Hepatocyte (in vitro differentiated cells): ENCODE measurements at regions not wholly inside any gene's neighbourhood (a gene's known extent, or its start where the extent isn't known, plus 50 kb on each side); places are given as distances from the start of the nearest gene placed in this dataset.

Experiments used
- EZH2 ChIP-seq: fragments of 200-600 bp; sonication (generic); IDR thresholded peaks from 2 replicates; pipeline ENCODE4 v1.6.1; 2016; ENCODE audit warnings: antibody characterized with exemption, mild to moderate bottlenecking, borderline replicate concordance
- TF ChIP-seq, protein P1 (sequence below): fragments of 200-600 bp; sonication (generic); IDR thresholded peaks from 2 replicates; pipeline ENCODE4 v1.5.1; 2016; ENCODE audit warnings: antibody characterized with exemption, mild to moderate bottlenecking; ENCODE audit not compliant: poor library complexity

DNA sequence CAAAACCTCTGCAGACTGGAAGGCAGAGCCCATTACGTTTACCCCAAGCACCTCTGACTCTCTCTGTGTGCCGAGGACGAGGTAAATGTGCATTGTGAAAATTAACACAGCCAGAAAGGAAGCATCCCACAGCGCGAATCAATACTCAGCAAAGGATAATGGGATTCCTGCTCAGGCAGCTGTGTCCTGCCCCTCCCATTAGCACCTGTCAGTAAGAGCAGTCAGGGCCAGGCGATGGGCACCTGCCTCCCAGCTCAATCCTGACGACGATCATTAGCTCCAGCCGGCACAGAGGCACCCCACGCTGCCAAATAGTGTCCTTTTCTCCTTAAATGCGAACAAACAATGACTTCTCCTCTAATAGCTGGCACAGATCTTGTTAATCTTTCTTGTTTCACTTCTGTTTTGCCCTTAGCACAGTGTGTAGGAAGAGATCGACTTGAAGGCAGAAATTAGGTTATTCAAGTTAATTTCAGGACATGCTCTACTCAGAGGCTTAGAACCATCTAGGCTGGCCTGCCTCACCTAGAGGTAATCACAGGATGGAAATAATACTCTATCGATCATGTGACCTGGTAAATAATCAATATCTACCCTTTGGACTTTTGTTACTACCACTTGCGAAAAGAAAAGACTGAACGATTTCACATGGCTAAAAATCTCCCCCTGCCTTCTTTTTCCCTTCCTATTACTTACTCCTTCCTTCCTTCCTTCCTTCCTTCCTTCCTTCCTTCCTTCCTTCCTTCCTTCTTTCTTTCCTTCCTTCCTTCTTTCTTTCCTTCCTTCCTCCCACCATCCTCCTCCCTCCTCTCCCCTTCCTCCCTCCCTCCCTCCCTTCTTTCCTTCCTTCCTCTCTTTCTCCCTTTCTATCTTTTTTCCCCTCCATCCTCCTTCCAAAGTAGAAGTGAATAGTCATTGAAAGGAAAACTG is 487.9 kb upstream of the ID2 start:
- TF ChIP-seq, protein P1, sequence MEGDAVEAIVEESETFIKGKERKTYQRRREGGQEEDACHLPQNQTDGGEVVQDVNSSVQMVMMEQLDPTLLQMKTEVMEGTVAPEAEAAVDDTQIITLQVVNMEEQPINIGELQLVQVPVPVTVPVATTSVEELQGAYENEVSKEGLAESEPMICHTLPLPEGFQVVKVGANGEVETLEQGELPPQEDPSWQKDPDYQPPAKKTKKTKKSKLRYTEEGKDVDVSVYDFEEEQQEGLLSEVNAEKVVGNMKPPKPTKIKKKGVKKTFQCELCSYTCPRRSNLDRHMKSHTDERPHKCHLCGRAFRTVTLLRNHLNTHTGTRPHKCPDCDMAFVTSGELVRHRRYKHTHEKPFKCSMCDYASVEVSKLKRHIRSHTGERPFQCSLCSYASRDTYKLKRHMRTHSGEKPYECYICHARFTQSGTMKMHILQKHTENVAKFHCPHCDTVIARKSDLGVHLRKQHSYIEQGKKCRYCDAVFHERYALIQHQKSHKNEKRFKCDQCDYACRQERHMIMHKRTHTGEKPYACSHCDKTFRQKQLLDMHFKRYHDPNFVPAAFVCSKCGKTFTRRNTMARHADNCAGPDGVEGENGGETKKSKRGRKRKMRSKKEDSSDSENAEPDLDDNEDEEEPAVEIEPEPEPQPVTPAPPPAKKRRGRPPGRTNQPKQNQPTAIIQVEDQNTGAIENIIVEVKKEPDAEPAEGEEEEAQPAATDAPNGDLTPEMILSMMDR = no peak
- no peak for TF ChIP-seq EZH2
